ENCODE measurements at regions not wholly inside any gene's neighbourhood (a gene's known extent, or its start where the extent isn't known, plus 50 kb on each side); places are given as distances from the start of the nearest gene placed in this dataset.

- H3K4ac ChIP-seq (ENCODE audit: low read depth, low read length): no peak overlapping the region
- H3K18ac ChIP-seq (ENCODE audit: low read depth, low read length): no peak overlapping the region
- no peak overlapping the region for H2BK20ac ChIP-seq (ENCODE audit: low read depth, low read length)
- no peak overlapping the region for H3K56ac ChIP-seq (ENCODE audit: extremely low read depth, insufficient read depth, low read length)
- no peaks in the 10 kb centered on the region for H4K20me1 ChIP-seq (ENCODE audit: insufficient read depth, low read length)
- POLR2A ChIA-PET (ENCODE audit: unreplicated experiment): no interaction called here
- intact Hi-C loops (cut with micrococcal nuclease) (no loop called here), in situ Hi-C loops (cut with MboI; ENCODE audit: low sequenced_read_pairs) (no loop called here), dilution Hi-C loops (cut with HindIII; ENCODE audit: low sequenced_read_pairs, unreplicated experiment) (no loop called here)
- no peak for DNase-seq
- no peak overlapping the region for H2BK15ac ChIP-seq (ENCODE audit: low read depth, low read length)
- H4K8ac ChIP-seq (ENCODE audit: low read depth in 2 of 2, low read length in 2 of 2): no peak overlapping the region
- no peak overlapping the region for H3K4me2 ChIP-seq (ENCODE audit: low read depth, low read length)
- H3K9ac ChIP-seq (ENCODE audit: low read depth, low read length): no peak overlapping the region
- H3K23ac ChIP-seq (ENCODE audit: low read depth, low read length): no peak overlapping the region
- TF ChIP-seq BHLHE40 (IDR thresholded peaks at IDR 0.05; ENCODE audit: low read depth, low read length) (no peak), CEBPB (IDR thresholded peaks at IDR 0.05; ENCODE audit: low read depth, low read length) (no peak), MXI1 (IDR thresholded peaks at IDR 0.05; ENCODE audit: borderline replicate concordance, low read depth, low read length) (no peak), ELK1 (IDR thresholded peaks at IDR 0.05; ENCODE audit: borderline replicate concordance, low read depth, low read length) (no peak), FOS (IDR thresholded peaks at IDR 0.05; ENCODE audit: low read depth, low read length) (no peak), RAD21 (IDR thresholded peaks at IDR 0.05; ENCODE audit: low read length) (no peak), SMC3 (IDR thresholded peaks at IDR 0.05; ENCODE audit: low read depth, low read length) (no peak)
- TF ChIP-seq, protein P1, sequence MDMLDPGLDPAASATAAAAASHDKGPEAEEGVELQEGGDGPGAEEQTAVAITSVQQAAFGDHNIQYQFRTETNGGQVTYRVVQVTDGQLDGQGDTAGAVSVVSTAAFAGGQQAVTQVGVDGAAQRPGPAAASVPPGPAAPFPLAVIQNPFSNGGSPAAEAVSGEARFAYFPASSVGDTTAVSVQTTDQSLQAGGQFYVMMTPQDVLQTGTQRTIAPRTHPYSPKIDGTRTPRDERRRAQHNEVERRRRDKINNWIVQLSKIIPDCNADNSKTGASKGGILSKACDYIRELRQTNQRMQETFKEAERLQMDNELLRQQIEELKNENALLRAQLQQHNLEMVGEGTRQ (IDR thresholded peaks at IDR 0.05; ENCODE audit: low read depth, low read length): no peak
- H3K27ac ChIP-seq (ENCODE audit: insufficient read depth, low read length): no peak overlapping the region
- H4K91ac ChIP-seq (ENCODE audit: insufficient read depth, low read depth, low read length): no peak overlapping the region
- H3K79me1 ChIP-seq (ENCODE audit: low read depth in 1 of 2, low read length in 2 of 2): no peaks in the 10 kb centered on the region
- H3K14ac ChIP-seq (replicated peaks; ENCODE audit: low read depth, low read length): no peak overlapping the region
- H2AK5ac ChIP-seq (ENCODE audit: low read depth, low read length): no peak overlapping the region
- H3K9me3 ChIP-seq (ENCODE audit: control insufficient read depth, insufficient read depth, low read length): peaks cover 6% of the 10 kb centered on the region
- no peak overlapping the region for H2AFZ ChIP-seq (replicated peaks; ENCODE audit: low read length, poor library complexity)
- no peaks in the 10 kb centered on the region for H3K27me3 ChIP-seq (ENCODE audit: control insufficient read depth, insufficient read depth, low read length)
- no peaks in the 10 kb centered on the region for H3K9me1 ChIP-seq (ENCODE audit: insufficient read depth, low read length)
- no TSS peak for BruUV-seq (replicated peaks)
- CTCF ChIA-PET: no interaction called here
- no peak overlapping the region for H2BK120ac ChIP-seq (ENCODE audit: low read depth, low read length)
- no peak overlapping the region for H2BK5ac ChIP-seq (ENCODE audit: low read depth, low read length, poor library complexity, severe bottlenecking)
- no peaks in the 10 kb centered on the region for H3K36me3 ChIP-seq (ENCODE audit: control insufficient read depth, insufficient read depth, low read length)
- no peak overlapping the region for H4K5ac ChIP-seq (ENCODE audit: low read depth, low read length)
- no peaks in the 10 kb centered on the region for H3K4me1 ChIP-seq (ENCODE audit: control insufficient read depth, insufficient read depth, low read length)
- no peak for ATAC-seq (ENCODE audit: low read depth)
- H3K4me3 ChIP-seq (ENCODE audit: insufficient read depth, low read depth, low read length): no peak overlapping the region
- WGBS, 2 experiments (ENCODE audit: extremely low coverage in 2 of 2, insufficient read length in 1 of 2): no CpG with 5 or more reads among the region's 3 CpGs
- H2AK9ac ChIP-seq (replicated peaks; ENCODE audit: low read depth, low read length, poor library complexity): no peak overlapping the region
Observed at GRCh38 chr7:49623943-49624342, 149.5 kb upstream of the VWC2 start.

All from IMR-90 (cell line).